HuH-7.5 (cell line): ENCODE measurements at regions not wholly inside any gene's neighbourhood (a gene's known extent, or its start where the extent isn't known, plus 50 kb on each side); places are given as distances from the start of the nearest gene placed in this dataset.
"Not testable (repeated sequence)": the region's sequence is repeated elsewhere in the genome, so short reads cannot be mapped to it uniquely, and the experiment has no call there.

Source experiments
- DNase-seq: peaks from one replicate; pipeline ENCODE4 v3.0.0; 2011; ENCODE audit warnings: low spot score

DNA sequence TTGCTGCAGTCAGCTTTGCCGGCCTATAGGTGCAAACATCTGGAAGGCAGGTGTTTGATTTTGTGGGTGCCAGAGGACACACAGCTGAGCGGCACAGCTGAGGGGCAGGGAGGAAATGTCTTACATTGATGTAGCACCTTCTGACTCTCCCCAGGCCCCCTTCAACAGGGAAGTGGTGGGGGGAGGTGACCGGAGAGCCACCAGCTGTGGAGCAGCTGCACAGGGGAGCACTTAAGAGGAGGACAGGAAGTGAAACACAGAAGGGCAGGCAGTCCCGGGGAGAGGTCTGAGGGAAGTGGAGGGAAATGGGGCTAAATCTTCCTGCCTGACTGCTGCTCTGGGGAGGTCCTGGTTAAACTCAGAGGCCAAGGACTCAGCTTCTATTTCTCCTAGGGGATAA is 409.1 kb downstream of the TNS1 start:
- no peak for DNase-seq

DNA sequence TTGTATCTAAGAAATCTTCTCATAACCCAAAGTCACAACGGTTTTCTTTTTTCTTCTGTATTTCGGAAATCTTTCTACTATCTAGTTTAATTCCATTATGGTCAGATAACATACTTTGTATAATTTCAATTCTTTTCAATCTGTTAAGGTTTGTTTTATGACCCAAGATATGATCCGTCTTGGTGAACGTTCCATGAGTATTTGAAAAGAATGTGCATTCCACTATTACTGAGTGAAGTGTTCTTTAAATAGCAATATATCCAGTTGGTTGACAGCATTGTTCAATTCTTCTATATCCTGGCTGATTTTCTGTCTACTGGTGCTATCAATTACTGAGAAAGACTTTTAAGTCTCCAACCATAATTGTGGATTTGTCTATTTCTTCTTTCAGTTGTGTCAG is 414.5 kb downstream of the TNS1 start:
- no peak for DNase-seq

DNA sequence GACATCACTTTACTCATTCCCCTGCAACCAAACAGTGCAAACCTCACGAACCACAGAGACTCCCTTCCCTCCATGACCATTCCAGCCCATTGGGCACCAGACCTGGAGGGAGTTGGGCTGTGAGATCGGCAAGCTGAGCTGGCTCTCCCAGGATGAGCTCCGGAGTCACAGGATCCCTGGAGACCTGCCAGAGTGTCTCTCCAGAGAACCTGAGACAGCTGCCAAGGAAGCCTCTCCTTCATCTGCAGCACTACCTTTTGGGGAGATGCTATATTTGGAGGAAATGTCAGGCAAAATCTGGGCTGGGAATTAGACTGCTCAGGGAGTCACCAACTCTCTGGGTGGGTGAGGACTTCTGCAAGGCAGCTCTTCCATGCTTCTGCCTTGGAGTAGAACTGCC is 417.4 kb downstream of the TNS1 start:
- no peak for DNase-seq

DNA sequence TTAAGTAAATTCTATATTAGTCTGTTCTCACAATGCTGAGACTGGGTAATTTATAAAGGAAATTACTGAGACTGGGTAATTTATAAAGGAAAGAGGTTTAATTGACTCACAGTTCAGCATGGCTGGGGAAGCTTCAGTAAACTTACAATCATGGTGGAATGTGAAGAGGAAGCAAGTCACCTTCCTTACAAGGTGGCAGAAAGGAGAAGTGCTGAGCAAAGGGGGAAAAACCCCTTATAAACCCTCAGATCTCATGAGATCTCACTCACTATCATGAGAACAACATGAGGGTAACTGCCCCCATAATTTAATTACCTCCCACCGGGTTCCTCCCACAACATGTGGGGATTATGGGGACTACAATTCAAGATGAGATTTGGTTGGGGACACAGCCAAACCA is 422.4 kb downstream of the TNS1 start:
- DNase-seq, result not testable (repeated sequence)

- no peak for DNase-seq
Observed at GRCh38 chr2:217573571-217573970, 429.2 kb downstream of the TNS1 start.

DNA sequence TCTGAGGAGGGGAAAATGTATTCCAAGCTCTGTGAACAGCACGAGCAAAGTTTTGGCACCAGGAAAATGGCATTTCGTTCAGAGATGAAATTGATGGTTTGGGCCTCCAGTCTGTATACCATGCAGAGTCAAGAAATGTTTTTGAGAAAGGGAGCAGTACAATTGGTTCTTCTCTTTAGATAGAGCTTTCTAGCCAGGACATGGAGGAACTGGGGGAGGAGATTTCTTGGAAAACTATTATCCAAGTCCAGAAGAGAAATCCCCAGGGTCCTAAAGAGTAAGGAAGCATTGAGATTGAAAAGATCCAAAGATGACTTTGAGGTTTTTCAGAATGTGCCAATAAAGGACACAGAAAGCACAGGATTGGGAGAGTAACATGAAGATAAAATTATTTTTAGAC is 432.4 kb downstream of the TNS1 start:
- no peak for DNase-seq

DNA sequence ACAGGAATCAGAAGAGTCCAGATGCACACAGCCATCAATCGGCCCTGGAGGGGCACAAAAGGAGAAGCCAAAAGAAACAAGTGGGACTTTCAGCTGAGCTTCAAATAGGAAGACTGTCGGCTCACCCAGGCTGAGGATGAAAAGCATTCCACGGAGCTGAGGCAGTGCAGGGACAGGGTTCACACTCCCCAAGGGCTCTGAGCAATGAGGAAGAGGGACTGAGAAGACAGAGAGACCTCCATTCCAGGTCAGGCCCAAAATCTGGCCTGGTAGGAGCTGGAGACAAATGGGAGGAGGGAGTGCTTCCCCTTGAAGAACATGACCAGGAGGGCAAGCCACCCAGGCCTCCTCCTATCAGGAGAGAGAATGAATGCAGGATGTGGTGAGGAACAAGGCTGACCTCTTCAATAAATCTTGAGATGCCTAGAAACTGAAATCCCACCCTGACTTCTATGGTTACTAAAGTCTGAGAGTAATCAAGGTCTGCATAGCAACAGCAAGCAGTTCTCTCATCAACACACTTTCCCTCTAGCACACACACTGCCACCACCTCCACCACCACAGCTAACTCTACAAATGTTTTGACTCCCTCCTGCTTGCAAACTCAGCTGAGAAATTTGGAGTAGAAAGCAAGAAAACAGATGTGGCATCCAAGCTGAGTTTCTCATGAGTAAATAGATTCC is 434.4 kb downstream of the TNS1 start:
- no peak for DNase-seq

DNA sequence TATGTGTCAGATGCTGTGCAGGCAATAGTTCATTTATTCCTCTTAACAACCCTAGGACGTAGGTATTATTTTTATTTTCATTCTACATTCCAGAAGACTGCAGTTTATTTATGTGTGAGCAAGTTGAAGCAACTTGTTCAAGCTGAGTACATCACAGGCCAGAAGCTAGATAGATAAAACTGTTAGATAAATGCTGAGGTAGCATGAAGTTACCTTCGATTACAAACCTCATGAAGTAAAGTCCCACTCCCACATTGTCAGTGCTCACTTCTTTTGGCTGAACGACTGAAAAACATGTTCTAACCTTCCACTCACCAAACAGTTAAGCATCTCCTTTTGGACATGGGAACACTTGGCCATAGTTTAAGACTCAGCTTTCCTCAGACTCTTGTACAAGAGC is 439.2 kb downstream of the TNS1 start:
- no peak for DNase-seq

- DNase-seq, result no peak
Observed at GRCh38 chr2:217562871-217563480, 439.8 kb downstream of the TNS1 start.

GRCh38 chr2:217559084-217559483 is 443.7 kb downstream of the TNS1 start:
- no peak for DNase-seq

DNA sequence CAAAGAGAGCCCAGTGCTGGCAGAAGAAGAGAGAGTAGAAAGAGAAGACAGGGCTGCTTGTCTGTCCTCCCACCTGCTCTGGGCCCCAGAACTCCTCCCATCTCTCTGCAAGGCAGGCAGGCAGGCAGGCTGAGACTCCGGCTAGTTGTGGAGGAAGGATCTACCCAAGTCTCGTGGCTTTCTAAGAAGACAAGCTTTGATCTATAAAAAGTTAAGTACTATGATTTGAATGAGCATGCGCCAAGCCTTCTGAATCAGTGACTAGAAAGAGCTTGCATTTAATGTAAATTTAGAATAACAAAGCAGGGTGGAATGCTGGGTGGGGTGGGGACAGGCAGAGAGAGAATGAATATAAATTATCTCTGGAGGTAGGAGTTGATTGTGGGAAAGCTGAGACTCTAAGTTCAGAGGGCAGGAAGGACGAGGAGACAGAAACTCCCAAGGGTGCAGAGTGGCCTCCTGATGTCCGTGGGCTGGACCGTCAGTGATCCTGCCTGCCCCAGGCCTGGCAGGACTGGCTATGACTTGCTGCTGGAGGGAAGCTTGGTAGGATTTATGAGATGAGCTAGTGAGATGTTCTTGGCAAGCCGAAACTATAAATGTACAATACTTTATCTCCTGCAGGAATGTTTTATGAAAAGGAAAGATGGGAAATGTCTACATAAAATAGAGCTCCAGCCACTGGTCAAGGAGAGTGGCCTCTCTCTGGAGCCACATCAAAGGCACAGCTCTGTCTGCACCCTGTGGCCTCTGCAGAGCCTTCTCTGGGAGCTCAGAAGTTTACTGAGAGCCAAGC is 447.5 kb downstream of the TNS1 start:
- no peak for DNase-seq

- DNase-seq, result no peak
Observed at GRCh38 chr2:217553679-217554078, 449.1 kb downstream of the TNS1 start.

DNA sequence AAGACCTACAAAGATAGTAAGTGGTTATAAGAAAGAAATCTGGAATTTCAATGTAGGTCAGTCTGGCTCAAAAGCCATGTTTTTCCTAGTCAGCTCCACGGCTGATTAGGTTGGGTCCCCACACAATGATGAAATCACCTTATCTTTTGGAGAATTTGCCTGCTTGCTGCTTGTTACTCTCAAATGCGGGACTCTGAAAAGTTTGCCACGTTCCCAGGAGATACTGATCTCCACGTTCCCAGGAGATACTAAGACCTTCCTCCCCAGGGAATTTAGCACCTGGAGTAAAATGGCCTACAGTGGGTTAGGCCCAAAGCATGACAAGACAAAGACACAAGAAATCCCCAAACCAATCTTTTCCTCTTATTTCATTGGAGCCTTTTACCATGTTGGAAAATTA is 449.6 kb downstream of the TNS1 start:
- DNase-seq, result no peak

DNA sequence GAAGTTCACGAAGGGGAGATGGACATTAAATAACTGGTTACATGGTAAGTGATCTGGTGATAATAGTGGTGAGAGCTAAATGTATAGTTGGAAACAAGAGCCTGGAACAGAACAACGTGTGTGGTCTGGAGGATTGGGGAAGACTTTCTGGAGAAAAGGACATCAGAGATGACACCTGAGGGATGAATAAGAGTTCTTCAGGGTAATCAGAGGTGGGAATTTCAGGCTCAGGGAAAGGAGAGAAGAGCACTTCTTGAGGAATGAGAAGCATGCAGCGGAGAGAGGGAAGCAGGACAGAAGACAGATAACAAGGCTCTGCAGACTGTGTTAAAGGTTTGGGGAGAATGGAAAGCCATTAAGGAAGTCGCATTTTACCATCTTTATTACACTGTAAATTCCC is 450.7 kb downstream of the TNS1 start:
- no peak for DNase-seq

DNA sequence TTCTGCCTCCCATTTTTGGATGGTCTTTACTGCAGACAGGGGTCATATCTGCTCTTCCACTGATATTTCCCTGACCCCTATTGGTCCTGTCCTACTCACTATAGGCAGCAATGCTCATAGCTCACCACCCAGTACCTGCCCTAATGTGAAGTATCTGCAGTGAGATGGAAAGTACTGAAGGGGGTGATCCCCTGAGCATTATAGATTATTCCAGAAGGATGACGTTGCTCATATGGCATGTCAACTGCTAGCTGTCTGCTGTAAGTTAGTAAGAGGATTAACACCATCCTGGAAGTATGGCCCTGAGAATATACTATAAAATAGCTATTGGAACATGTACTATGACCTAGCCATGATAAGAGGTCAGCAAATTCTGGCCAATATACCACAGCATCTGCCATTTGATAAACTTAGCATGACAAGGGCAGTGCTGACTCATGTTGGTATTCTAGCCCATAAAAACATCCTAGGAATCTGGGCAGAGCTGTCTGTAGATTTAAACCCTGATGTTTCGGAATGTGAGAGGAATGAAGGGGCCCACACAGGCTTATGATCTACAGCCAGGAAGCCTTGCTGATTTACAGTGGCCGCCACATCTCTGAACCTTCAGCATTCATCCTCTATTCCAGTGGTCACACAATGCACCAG is 451.4 kb downstream of the TNS1 start:
- DNase-seq, result no peak

DNA sequence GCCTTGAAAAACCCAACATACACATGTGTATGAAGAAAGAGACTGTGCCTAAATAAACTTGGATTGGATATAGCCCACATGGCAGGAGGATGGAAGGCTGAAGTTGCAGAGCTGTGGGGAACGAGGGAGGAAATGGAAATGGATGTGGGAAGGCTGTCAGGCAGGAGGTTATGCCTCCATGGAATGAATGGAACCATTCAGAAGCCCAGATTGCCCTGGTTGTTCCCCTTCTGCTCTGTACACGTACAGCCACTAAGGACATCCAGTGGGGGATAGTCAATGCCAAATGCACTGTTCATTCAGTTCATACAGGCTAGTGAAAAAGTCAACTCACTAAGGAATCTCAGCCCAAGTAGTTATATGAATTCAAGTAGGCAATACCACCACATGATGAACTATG is 463.7 kb downstream of the TNS1 start:
- no peak for DNase-seq

- DNase-seq, result no peak
Observed at GRCh38 chr2:217538719-217539118, 464.1 kb downstream of the TNS1 start.

DNA sequence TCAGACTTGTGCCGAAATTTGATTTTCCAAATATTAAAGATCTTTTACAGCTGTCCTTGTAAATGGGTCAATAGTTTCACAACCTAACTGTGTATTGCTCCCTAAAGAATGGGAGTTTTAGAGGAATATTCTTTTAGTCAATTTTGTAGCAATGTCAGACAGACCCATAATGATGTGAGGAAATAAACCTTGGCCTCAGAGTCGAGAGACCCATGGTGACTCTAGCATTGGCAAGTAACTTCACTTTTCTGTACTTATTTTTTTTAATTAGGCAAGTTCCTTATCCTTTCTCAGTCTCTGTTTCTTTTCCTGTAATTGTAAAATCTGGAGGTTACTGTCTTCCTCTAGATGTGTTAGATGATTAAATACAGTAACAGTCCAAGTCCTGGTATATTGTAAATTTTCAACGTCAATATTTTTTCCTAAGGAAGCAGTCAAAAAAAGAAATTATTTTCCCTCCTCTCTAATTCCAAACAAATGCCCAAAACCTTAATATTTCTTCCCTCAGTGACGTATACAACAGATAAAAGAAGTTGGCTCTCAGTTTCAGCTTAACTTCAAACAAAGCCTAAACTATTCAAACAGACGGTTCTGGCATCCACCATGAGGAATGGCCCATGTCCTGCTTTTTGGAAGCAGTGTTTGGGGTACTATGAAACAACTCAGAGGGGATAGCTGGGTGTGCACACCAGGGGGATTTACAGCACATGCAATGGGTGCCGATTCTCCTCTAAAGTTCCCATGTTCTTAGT is 466.7 kb downstream of the TNS1 start:
- no peak for DNase-seq

DNA sequence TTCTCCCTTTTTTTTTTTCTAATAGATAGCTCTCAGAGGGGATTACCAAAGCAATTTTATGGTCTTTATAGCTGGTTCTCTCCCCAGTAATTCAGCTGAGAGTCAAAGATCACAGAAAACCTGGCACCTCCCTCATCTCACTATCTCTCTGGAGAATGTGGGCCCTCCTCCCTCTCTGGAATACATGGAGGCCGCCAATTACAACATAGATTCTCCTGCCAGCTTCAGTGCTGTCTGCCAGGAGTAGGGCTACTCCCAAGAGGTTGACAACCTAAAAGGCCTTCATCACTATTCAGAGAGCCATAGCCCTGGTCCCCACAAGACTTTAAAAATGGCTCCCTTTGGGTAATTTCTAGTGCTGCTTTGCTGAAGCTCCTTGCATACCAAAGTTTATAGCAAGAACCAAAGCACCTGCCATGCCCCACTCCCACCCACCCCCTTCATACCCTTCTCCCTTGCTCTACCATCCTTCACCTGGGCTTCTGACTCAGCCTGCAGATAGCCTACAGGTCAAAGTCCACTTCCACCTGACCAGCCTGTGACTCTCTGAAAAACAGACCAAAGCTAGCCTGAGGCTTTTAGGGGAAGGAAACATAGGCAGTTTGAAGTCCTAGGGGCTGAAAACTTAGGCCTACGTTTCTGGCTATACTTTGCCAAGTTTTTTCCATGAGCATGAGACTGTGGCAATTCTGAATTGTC is 472.3 kb downstream of the TNS1 start:
- no peak for DNase-seq

- no peak for DNase-seq
Observed at GRCh38 chr2:217529271-217529670, 473.5 kb downstream of the TNS1 start.

DNA sequence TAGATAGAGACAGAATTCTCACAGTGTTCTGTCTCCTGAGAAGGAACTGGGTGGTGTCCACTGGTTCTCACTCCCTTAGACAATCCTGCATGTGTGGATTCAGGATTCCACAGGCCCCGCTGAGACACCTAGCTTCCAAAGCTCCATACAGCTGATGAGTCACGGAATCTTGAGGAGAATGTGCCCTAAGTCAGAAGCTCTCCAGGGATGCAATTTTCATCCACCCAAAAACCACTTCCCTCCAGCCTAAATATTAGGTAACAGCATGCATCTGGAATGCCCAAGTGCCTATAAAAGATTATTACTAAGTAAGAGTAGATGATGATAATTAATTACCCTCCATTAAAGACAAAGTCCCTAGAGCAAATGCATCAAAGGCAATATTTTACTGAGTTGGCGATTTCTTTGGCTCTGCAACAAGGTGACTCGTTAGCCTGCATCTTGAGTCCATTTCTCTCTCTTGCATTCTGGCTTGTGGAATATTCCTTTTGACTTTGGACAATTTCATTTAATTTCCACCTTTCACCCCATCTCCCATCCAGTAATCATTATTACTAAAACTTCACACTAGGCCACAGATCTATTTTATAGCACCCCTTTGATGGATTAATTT is 475.1 kb downstream of the TNS1 start:
- no peak for DNase-seq
